Tibial nerve (tissue), 3 donors: ENCODE measurements at regions not wholly inside any gene's neighbourhood (a gene's known extent, or its start where the extent isn't known, plus 50 kb on each side); places are given as distances from the start of the nearest gene placed in this dataset.

Experiments used
- CTCF ChIP-seq, 5 experiments: fragments of 200-600 bp in 3 of 5; fragments of 450-650 bp in 2 of 5; sonication (generic) in 3 of 5; IDR thresholded peaks; one replicate each; pipeline ENCODE4 v1.5.1; 2016 to 2019; ENCODE audit warnings: antibody characterized with exemption in 5 of 5, mild to moderate bottlenecking in 3 of 5, moderate library complexity in 2 of 5
- POLR2A ChIP-seq, 2 donors: fragments of 450-650 bp; IDR thresholded peaks; one replicate each; pipeline ENCODE4 v1.6.1; 2017; ENCODE audit warnings: antibody characterized with exemption in 2 of 2, mild to moderate bottlenecking in 2 of 2, moderate library complexity in 2 of 2

DNA sequence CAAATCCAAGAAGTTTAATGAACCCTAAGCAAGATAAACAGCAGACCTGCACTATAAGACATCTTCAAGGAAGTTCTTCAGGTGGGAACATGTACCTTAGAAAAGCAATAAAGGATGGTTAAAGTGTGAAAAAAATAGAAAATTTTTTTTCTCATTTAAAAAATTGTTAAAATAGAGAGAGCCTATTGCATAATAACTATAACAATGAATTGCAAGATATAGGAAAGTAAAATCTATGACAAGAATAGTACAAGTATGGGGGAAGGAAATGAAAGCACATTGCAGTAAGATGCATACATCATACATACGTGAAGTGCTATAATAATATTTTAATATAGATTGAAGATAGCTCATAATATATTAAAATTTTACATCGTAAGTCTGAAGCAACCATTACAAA lies 310.1 kb upstream of the KCNMB2 start:
- TF ChIP-seq CTCF (IDR thresholded peaks at IDR 0.05) (no peak), POLR2A (IDR thresholded peaks at IDR 0.05) (no peak)
